ENCODE measurements at regions not wholly inside any gene's neighbourhood (a gene's known extent, or its start where the extent isn't known, plus 50 kb on each side); places are given as distances from the start of the nearest gene placed in this dataset.

- TF ChIP-seq, protein P1, sequence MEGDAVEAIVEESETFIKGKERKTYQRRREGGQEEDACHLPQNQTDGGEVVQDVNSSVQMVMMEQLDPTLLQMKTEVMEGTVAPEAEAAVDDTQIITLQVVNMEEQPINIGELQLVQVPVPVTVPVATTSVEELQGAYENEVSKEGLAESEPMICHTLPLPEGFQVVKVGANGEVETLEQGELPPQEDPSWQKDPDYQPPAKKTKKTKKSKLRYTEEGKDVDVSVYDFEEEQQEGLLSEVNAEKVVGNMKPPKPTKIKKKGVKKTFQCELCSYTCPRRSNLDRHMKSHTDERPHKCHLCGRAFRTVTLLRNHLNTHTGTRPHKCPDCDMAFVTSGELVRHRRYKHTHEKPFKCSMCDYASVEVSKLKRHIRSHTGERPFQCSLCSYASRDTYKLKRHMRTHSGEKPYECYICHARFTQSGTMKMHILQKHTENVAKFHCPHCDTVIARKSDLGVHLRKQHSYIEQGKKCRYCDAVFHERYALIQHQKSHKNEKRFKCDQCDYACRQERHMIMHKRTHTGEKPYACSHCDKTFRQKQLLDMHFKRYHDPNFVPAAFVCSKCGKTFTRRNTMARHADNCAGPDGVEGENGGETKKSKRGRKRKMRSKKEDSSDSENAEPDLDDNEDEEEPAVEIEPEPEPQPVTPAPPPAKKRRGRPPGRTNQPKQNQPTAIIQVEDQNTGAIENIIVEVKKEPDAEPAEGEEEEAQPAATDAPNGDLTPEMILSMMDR (conservative IDR thresholded peaks at IDR 0.05; ENCODE audit: low read depth in 2 of 2), result no peak
- TF ChIP-seq REST (IDR thresholded peaks at IDR 0.05; ENCODE audit: unreplicated experiment) (no peak), JUNB (IDR thresholded peaks at IDR 0.05; ENCODE audit: unreplicated experiment) (no peak), EZH2phosphoT487 (IDR thresholded peaks at IDR 0.05; ENCODE audit: unreplicated experiment) (no peak), EZH2 (IDR thresholded peaks at IDR 0.05; ENCODE audit: low read depth, unreplicated experiment) (no peak), POLR2AphosphoS5 (IDR thresholded peaks at IDR 0.05; ENCODE audit: low read depth) (no peak)
Measured at GRCh38 chr18:41206341-41206830, 748.6 kb upstream of the PIK3C3 start.

Measured in GM23338 (cell line).